Central memory CD8-positive, alpha-beta T cell (primary cell): ENCODE measurements at regions not wholly inside any gene's neighbourhood (a gene's known extent, or its start where the extent isn't known, plus 50 kb on each side); places are given as distances from the start of the nearest gene placed in this dataset.

Source experiments
- ATAC-seq: fragments of 150-1000 bp; cut with Tn5 transposase; replicated peaks from 2 replicates; pipeline ENCODE4 v1.10.0; 2022; ENCODE audit warnings: mild to moderate bottlenecking, moderate FRiP score, moderate number of reproducible peaks; ENCODE audit not compliant: poor library complexity, severe bottlenecking; ENCODE audit errors: extremely low read depth
- DNase-seq, 2 donors: peaks; one replicate each; pipeline ENCODE4 v3.0.0; 2021; ENCODE audit warnings: low spot score in 2 of 2
- H3K27ac Mint-ChIP-seq: one replicate; pipeline ENCODE4 v1.8.0; 2022; ENCODE audit warnings: low read depth, mild to moderate bottlenecking, moderate library complexity, mixed read lengths
- H3K27me3 Mint-ChIP-seq: one replicate; pipeline ENCODE4 v1.8.0; 2022; ENCODE audit warnings: mixed read lengths
- H3K36me3 Mint-ChIP-seq: one replicate; pipeline ENCODE4 v1.8.0; 2022; ENCODE audit warnings: mild to moderate bottlenecking, moderate library complexity, mixed read lengths; ENCODE audit not compliant: insufficient read depth
- H3K4me1 Mint-ChIP-seq: one replicate; pipeline ENCODE4 v1.8.0; 2022; ENCODE audit warnings: mixed read lengths
- H3K4me3 Mint-ChIP-seq: one replicate; pipeline ENCODE4 v1.8.0; 2022; ENCODE audit warnings: mild to moderate bottlenecking, moderate library complexity, mixed read lengths
- H3K9me3 Mint-ChIP-seq: one replicate; pipeline ENCODE4 v1.8.0; 2022; ENCODE audit warnings: mixed read lengths

- H3K4me1 Mint-ChIP-seq, result peaks cover 8% of the 10 kb centered on the region
- H3K4me3 Mint-ChIP-seq, result no peak overlapping the region
- no peak for DNase-seq
- H3K9me3 Mint-ChIP-seq, result no peaks in the 10 kb centered on the region
- no peak overlapping the region for H3K27ac Mint-ChIP-seq
- no peaks in the 10 kb centered on the region for H3K36me3 Mint-ChIP-seq
- no peak for ATAC-seq
- peaks cover 8% of the 10 kb centered on the region for H3K27me3 Mint-ChIP-seq
Measured at GRCh38 chr20:19079536-19080299, 132.7 kb upstream of the SLC24A3 start.

DNA sequence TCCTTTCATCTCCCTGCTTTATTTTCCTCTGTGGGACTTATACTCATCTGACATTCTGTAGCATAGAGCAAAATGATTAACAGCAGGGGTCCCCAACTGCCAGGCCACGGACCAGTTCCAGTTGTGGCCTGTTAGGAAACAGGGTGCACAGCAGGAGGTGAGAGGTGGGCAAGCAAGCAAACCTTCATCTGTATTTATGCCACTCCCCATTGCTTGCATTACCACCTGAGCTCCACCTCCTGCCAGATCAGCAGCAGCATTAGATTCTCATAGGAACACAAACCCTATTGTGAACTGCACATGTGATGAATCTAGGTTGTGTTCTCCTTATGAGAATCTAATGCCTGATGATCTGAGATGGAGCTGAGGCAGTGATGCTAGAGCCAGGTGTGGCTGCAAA, 130.5 kb upstream of the SLC24A3 start:
- Mint-ChIP-seq H3K4me1 (no peaks in the 10 kb centered on the region), H3K4me3 (no peak overlapping the region), H3K27me3 (peaks cover 8% of the 10 kb centered on the region), H3K36me3 (no peaks in the 10 kb centered on the region), H3K27ac (no peak overlapping the region), H3K9me3 (no peaks in the 10 kb centered on the region)
- DNase-seq (no peak), ATAC-seq (no peak)

DNA sequence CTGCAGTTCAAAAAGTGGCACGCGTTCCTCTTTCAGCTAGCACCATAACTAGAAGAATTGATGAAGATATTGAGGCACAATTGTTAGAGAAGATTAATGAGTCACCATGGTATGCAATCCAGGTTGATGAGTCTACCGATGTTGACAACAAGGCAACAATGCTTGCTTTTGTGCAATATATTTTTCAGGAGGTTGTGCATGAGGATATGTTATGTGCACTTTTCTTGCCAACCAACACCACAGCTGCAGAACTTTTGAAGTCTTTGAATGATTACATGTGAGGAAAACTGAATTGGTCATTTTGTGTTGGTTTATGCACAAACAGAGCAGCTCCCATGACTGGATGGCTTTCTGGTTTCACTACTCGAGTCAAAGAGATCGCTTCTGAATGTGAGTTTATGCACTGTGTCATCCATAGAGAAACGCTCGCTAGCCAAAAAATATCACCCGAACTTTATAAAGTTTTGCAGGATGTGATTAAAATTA, 129.3 kb upstream of the SLC24A3 start:
- peaks cover 8% of the 10 kb centered on the region for H3K27me3 Mint-ChIP-seq
- H3K9me3 Mint-ChIP-seq, result no peaks in the 10 kb centered on the region
- DNase-seq (no peak), ATAC-seq (no peak)
- H3K27ac Mint-ChIP-seq, result no peak overlapping the region
- H3K4me1 Mint-ChIP-seq, result no peaks in the 10 kb centered on the region
- H3K4me3 Mint-ChIP-seq, result no peak overlapping the region
- no peaks in the 10 kb centered on the region for H3K36me3 Mint-ChIP-seq

GRCh38 chr20:19090332-19090731, 122.1 kb upstream of the SLC24A3 start:
- Mint-ChIP-seq H3K4me3 (no peak overlapping the region), H3K27ac (no peak overlapping the region), H3K36me3 (no peaks in the 10 kb centered on the region), H3K27me3 (no peaks in the 10 kb centered on the region), H3K4me1 (no peaks in the 10 kb centered on the region), H3K9me3 (no peaks in the 10 kb centered on the region)
- no peak for DNase-seq
- no peak for ATAC-seq

DNA sequence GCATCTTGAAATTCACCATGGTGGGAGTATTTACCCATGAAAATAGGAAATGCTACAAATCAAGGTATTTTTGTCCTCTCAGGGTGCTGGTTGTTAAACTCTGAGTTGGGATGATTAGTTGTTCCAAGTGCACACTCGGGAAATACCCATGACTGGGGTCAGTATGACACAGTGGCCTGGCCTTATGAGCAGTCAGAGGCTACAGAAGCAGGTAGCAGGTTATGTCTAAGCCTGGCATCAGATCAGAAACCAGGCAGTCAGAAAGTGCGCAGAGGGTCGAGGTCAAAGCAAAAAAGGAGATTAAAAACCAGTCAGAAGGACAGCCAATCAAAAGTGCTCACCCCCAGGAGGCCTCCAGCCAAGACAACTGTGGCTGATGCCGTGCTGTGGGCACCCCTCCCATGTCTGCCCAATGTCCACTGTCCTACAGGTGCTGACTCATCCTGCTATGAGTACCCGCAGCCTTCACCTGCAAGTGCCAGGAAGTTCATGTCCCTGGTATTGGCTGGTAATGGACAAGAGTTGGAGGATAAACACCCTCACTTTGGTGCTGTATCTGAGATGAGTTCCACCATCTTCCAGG, 117.4 kb upstream of the SLC24A3 start:
- DNase-seq, result no peak
- no peak overlapping the region for H3K4me3 Mint-ChIP-seq
- no peak for ATAC-seq
- no peaks in the 10 kb centered on the region for H3K27me3 Mint-ChIP-seq
- H3K27ac Mint-ChIP-seq, result no peak overlapping the region
- no peaks in the 10 kb centered on the region for H3K4me1 Mint-ChIP-seq
- no peaks in the 10 kb centered on the region for H3K36me3 Mint-ChIP-seq
- H3K9me3 Mint-ChIP-seq, result no peaks in the 10 kb centered on the region

DNA sequence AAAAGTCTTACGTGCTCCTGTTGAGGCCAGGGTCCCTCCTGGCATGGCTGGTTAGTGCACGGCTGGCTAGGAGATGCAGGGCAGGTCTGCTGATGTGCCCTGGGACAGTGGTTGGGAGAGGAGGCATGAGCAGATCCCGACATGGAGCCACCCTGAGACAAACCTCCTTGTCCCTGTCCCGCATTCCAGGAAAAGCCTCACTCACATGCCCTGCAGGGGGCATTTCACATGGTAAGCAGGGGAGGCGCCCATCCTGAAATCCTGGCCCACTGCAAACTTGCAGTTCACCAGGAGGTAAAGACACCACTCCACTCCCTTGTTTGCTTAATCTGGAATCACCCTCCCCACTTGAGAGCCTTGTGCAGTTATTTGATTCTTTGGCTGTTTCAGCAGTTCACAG, 116.7 kb upstream of the SLC24A3 start:
- no peak for ATAC-seq
- H3K9me3 Mint-ChIP-seq, result no peaks in the 10 kb centered on the region
- no peak overlapping the region for H3K27ac Mint-ChIP-seq
- H3K4me3 Mint-ChIP-seq, result no peak overlapping the region
- no peaks in the 10 kb centered on the region for H3K27me3 Mint-ChIP-seq
- DNase-seq, result no peak
- no peaks in the 10 kb centered on the region for H3K4me1 Mint-ChIP-seq
- H3K36me3 Mint-ChIP-seq, result no peaks in the 10 kb centered on the region

- Mint-ChIP-seq H3K4me1 (no peaks in the 10 kb centered on the region), H3K9me3 (no peaks in the 10 kb centered on the region), H3K4me3 (no peak overlapping the region), H3K36me3 (no peaks in the 10 kb centered on the region), H3K27ac (no peak overlapping the region), H3K27me3 (no peaks in the 10 kb centered on the region)
- ATAC-seq (no peak), DNase-seq (no peak)
Measured at GRCh38 chr20:19096843-19097242, 115.6 kb upstream of the SLC24A3 start.

- H3K9me3 Mint-ChIP-seq, result no peaks in the 10 kb centered on the region
- no peaks in the 10 kb centered on the region for H3K4me1 Mint-ChIP-seq
- no peaks in the 10 kb centered on the region for H3K36me3 Mint-ChIP-seq
- ATAC-seq, result no peak
- no peak overlapping the region for H3K4me3 Mint-ChIP-seq
- DNase-seq, result no peak
- no peak overlapping the region for H3K27ac Mint-ChIP-seq
- no peaks in the 10 kb centered on the region for H3K27me3 Mint-ChIP-seq
Measured at GRCh38 chr20:19098117-19098516, 114.3 kb upstream of the SLC24A3 start.

DNA sequence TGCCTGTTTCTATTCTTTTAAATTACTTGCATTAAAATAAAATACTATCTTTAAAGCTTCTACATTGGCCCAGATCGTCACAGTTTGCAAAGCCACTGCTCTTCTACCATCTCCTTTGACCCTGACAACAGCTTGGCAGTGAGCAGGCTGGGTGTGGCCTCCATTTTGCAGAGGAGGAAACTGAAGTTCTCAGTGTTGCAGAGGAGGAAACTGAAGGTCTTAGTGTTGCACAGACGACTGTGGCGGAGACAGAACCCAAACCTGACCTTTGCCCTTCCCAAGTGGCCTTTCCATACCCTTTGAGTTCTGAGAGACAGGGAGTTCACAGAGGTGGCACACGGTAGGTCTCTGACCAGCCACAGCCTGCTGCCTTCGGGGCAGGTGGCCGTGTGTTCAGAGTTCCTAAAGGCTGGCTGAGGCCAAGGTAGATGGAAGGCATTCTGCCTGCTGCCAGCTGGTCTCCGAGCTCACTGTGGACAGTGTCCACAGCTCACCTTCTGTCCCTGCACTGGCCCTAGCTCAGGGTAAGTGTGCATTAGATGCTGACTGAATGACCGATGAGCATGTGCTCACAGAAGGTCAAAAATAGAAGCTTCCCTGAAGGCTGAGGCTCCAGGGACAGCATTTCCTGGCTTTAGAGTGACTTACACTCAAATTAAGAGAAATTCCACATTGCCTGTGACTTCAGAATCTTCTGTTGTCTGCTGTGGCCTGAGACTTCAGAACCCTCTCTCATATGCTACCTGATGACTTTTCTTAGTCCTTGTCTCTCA, 113.5 kb upstream of the SLC24A3 start:
- ATAC-seq, result no peak
- H3K4me1 Mint-ChIP-seq, result no peaks in the 10 kb centered on the region
- DNase-seq, result no peak

DNA sequence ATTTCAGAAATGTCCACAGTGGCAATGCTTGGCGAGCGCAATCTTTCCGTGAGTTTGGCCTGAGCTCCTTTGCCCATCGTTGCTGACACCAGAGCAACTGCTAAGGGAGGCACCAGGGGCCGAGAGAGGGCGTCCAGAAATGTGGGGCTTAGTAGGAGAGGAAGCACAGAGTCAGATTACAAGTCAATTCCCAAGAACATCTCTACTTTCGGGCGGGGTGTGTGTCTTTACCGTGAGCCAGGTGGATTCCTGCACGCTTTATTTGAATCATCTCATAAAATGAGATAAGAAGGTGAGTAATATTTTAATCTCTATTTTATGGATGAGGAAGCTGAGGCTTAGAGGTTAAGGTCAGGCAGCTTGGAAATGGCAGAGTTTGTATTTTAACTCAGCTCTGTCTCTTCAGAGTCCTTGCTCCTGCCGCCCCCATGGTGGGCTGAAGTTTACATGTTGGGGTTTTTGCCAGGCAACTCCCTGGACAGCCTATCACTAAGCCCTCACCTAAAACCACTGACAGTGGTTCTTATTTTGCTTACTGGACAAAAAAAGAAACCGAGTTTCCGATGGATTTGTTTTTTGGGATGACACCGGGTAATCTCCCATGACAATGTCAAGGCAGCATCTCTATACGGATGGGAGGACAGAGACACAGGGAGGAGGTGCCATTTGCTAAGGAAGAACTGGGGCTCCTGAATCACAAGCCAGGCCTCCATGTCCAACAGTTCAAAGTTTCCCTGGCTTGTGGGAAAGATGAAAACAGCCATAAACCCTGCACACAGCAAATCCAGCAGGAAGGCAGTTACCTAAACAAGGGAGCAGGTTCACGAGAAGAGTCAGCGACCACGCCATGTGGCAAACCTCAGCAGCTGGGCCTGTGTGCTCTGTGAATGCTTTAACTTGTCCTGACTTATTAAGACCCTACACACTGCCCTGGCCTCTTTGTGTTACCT, 112.6 kb upstream of the SLC24A3 start:
- no peak overlapping the region for H3K4me3 Mint-ChIP-seq
- H3K4me1 Mint-ChIP-seq, result no peaks in the 10 kb centered on the region
- no peaks in the 10 kb centered on the region for H3K9me3 Mint-ChIP-seq
- no peaks in the 10 kb centered on the region for H3K27me3 Mint-ChIP-seq
- DNase-seq (no peak), ATAC-seq (no peak)
- no peaks in the 10 kb centered on the region for H3K36me3 Mint-ChIP-seq
- H3K27ac Mint-ChIP-seq, result no peak overlapping the region

More for the DNA sequence above, 113.5 kb upstream of the SLC24A3 start:
- Mint-ChIP-seq H3K9me3 (no peaks in the 10 kb centered on the region), H3K27ac (no peak overlapping the region), H3K36me3 (no peaks in the 10 kb centered on the region), H3K27me3 (no peaks in the 10 kb centered on the region), H3K4me3 (no peak overlapping the region)

DNA sequence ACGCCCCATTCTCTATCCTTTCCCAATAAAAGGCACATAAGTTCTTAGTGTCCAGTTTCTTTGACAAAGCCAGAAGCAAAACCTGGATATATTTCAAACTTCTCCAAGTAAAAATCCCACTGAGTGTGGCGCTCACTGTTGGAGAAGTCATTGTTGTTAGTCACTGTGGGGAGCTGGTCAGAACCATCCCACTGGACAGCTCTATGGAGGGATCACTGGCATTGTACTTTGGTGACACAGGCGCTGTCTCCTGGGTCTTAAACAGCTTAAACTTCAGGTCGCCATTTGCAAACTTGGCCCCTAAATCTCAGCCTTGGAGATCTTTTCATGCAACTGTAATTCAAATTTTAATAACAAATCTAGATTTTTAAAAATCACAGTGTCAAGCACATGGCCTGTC, 111.5 kb upstream of the SLC24A3 start:
- H3K27ac Mint-ChIP-seq, result no peak overlapping the region
- no peak for ATAC-seq
- DNase-seq, result no peak
- H3K4me3 Mint-ChIP-seq, result no peak overlapping the region
- H3K4me1 Mint-ChIP-seq, result no peaks in the 10 kb centered on the region
- H3K9me3 Mint-ChIP-seq, result no peaks in the 10 kb centered on the region
- no peaks in the 10 kb centered on the region for H3K36me3 Mint-ChIP-seq
- H3K27me3 Mint-ChIP-seq, result no peaks in the 10 kb centered on the region

- Mint-ChIP-seq H3K4me3 (no peak overlapping the region), H3K27me3 (no peaks in the 10 kb centered on the region), H3K4me1 (no peaks in the 10 kb centered on the region), H3K9me3 (no peaks in the 10 kb centered on the region), H3K27ac (no peak overlapping the region), H3K36me3 (no peaks in the 10 kb centered on the region)
- DNase-seq (no peak), ATAC-seq (no peak)
Measured at GRCh38 chr20:19104186-19104585, 108.3 kb upstream of the SLC24A3 start.
